Germinal center (tissue), 1 donor: ENCODE measurements at regions not wholly inside any gene's neighbourhood (a gene's known extent, or its start where the extent isn't known, plus 50 kb on each side); places are given as distances from the start of the nearest gene placed in this dataset.

Source experiments
- DNase-seq: peaks from one replicate; pipeline ENCODE4 v3.0.0; 2012; ENCODE audit warnings: mixed read lengths, low spot score

DNA sequence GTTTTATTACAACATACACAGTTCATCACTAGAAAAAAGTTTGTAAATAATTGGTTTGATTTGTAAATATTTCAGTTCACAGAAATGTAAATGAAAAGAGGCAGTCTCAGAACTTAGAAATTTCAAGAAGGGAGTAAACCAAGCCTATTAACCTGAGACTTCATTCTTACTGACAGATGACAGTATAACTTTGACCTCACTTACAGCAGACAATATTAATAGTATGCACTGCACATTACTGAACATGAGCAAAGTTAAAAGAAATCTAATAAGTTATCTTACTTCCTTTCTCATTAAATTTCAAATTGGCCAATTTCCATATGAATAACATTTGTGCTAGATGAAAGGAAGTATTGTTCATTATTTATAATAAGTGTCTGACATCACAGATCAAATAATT lies 235.8 kb downstream of the SLC6A15 start:
- DNase-seq, result no peak

DNA sequence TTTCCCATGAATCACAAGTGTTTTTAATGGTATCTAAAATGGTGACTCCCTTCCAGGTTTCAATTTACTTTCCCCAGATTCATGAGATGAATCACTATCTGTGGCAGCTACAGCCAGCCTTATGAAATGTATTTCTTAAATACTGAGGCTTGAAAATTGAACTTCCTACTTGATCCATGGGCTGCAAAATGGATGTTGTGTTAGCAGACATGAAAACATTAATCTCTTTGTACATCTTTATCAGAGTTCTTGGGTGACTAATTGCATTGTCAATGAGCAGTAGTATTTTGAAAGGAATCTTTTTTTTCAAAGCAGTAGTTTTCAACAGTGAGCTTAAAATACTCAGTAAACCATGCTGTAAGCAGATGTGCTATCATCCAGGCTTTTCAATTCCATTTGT lies 250.8 kb downstream of the SLC6A15 start:
- DNase-seq, result no peak

DNA sequence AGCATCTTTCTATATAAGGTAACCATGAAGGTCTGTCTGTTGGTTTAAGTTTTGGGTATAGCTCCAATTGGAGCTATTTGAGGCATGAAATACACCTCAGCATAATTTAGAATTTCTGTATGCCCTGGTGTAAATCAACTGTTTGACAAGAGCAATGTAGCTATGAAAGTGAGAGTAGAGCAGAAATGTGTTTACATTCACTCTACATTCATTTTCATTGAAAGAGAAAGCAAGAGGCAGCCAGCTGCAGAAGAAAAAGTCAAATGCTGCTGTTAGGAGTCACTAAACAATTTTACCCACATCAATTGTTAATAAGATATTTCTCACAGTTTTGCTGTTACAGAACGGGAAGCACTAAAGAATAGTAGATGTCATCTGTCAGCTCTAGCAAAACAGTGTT lies 252.5 kb downstream of the SLC6A15 start:
- no peak for DNase-seq

DNA sequence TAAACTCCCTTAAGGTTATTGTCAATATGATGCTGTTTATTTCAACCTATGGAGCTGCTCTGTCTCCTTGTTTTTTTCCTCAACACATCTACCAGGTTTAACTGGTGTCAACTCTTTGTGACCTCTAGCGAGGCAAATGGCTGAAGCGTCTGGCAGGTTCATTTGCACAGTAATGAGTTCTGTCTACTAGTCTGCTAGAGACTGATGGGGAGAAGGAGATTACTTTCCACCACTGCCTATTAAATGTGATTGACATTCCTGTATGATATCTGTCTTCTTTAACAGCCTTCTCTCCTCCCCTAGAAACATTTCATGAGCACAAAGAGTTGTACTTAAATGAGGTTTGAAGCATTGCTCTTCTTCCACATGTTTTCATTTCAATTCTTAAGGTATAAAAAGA lies 253.7 kb downstream of the SLC6A15 start:
- DNase-seq, result no peak

DNA sequence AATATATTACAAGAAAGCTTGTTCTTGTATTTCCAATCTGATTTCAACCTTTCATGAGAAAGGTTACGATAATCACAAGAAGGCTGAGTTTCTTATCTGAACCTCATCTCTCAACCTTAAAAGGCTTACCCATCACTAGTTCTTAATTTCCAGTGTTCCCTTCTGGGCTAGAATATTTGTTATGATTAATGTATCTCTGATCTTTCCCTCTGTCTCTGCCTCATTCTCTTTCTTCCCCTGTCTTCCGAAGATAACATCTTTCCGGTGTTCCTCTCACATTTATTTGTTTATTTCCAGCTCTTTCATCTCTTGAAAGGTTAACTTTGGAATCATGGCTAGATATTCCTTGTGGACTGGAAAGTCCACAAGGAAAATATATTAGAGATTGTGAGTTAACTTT lies 255.9 kb downstream of the SLC6A15 start:
- no peak for DNase-seq

DNA sequence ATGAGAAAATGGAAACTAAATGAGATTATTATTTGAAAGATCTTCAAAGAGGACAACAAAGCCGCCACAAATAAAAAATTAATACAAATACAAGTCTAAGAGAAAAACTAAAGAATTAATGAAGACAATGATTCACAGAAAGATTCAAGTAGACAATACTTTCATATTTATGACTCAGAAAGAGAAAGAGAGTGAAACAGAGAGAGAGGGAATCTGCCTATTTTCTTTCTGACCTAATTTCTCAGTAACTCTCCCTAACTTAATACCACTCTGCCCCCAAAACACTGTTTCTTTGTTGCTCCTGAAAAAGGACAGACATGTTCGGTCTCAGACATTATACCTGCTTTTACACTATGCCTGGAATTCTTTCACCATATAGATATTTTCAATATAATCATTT lies 259.1 kb downstream of the SLC6A15 start:
- no peak for DNase-seq

DNA sequence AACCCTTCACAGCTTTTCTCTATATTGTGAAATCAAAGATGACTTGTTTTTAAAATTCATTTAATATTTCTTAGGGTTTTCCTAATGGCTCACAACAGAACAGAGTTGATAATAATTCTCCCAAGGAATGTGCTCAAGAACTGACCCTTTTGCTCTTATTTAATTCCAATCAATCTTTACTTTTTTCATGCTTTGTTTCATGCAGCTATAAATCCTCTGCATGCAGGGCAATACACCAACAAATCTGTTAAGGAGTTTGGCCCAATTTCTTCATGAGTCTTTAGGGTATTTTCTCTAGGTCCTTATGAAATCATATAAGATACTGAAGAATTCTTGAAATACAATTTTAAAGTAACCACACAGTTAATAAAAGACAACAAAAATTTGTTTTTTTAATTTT lies 264.2 kb downstream of the SLC6A15 start:
- DNase-seq, result no peak

DNA sequence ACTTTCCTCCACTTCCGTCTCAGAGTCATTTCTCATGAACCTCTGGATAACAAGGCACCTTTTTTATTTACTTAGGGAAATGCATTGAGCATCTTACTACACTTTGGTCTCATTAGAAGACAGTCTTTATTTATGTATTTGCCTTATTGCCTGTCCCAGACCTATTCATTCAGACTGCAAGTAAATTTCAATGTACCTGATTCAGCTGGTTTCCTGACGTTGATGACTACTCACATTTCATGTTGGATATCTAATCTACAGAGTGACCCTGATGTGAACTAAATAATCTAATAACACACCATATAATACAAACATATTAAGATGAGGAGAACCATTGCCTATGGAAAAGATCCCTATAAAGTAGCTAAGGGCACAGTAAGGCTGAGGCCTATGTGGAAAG lies 267.7 kb downstream of the SLC6A15 start:
- no peak for DNase-seq

DNA sequence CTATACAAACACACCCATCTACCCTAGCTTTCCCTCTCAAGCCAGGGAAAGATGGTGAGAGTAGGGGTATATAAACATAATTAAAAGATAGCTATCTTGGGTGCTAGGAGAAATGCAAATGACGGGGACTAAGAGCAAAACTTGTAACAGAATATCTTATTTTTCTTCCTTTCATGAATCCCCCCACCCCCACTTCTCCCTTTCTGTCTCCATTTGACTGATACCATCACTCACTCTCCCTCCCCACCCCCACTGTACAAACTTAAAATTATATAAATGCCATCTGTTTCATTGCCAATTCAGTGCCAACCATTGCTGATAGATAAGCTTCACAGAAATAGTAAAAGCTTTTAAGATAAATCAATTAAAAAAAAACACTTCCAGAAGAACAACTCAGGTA lies 268.6 kb downstream of the SLC6A15 start:
- DNase-seq, result no peak

DNA sequence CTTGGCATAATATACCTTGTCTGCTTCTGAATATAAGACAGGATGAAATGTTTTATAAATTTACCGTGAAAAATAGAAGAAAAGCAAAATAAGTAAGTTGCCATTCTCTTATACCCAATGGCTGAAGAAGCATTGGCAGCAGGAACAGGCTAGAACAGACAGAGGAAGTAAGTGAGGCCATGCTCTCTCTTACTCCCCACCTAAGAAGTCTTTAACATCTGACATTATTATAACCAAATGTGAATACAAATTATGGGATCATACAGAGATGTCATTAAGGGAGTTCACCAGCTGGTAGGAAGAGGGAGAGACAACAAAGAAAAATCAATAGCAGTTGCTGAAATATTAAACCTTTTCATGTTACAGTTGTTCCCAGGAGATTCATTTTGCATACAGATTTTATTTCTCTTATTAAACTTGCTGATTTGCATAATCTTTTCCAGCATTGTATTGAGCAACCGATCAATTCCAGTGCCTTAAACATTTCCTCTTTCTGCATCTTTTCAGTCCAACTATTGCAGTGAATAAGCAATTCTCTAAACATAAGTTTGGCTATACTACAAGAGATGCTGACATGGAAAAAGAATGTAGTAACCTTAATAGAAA lies 270.6 kb downstream of the SLC6A15 start:
- no peak for DNase-seq

DNA sequence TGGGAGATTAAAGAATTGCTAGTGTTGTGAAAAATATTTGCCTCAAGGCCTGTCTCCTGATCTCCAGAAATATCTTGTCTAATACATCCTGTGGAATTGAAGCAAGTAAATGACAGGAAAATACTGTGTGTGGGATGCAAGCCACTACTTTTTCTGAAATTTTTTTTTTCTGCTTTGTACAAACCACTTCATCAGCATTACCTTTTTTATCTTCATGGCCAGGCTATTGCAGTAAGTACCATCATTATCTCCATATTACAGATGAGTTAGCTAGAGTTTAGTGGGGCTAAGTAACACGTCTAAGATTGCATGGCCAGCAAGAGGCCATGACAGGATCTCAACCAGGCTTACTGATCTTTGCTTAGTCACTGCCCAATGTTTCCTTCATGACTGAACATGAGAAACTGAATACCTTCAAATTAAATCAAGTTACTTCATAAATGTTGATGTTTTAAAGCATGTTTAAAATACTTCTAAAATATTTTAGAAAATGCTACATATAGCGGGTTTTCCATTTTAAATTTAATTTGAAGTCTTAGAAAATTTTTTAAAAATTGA lies 273.7 kb downstream of the SLC6A15 start:
- DNase-seq, result no peak

DNA sequence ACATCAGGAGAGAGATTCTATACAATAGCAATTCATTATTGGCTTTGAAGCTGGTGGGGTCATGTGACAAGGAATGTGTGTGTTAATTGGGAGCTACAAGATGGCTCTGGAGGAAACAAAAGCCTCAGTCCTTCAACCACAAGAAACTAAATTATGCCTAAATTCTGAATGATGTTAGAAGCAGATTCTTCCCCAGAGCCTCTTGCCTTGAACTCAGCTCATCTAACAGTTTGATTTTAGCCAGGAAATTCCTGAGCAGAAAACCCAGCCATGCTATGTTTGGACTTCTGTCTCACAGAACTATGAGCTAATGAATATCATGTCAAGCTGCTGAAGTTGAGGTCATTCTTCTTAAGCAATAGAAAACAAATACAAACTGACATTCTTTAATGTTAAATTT lies 274.7 kb downstream of the SLC6A15 start:
- DNase-seq, result no peak

DNA sequence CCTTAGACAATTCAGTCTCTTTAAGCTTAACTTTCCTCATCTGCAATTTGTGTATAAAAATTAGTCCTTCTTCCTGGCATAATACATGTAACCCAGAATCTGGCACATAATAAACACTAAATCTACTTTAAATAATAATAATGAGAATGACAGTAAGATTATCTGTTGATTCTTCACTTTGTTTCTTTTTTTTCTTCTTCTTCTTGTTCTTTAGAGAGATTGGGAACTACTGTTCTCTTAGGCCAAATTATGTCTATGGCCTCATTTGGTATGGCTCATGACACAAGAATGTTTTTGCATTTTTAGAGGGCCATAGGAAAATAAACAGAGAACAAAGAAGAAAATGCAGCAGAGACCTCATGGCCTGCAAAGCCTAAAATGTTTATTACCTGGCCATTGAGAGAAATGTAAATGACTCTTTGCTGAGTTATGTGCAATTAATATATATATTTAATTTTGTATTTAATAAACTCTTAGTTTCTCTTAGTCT lies 275.8 kb downstream of the SLC6A15 start:
- DNase-seq, result no peak

DNA sequence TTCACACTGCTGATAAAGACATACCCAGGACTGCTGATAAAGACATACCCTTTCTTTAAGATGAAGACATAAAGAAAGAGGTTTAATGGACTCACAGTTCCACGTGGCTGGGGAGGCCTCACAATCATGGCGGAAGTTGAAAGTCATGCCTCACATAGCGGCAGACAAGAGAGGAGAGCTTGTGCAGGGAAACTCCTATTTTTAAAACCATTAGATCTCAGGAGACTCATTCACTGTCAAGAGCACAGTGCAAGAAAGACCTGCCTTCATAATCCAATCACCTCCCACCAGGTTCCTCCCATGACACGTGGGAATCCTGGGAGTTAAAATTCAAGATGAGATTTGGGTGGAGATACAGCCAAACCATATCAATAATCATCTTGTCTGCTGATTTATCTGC lies 278.1 kb downstream of the SLC6A15 start:
- DNase-seq, result no peak

DNA sequence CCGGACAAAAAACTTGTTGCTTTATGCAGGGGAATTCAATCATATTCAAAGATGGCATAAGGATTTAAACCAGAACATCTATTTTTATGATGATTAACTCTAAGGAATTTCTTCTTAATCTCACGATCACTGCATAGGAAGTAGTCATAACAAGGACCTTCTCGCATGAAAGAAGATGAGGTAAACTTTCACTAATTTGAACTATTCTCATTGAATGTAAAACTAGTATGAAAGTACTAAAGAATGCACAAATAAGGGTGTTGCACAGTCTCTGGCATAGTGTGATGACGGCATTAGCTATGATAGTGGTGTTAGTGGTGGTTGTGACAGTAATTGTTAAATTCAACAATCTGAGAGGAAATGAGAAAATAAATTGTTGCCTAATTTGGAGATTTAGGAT lies 280.0 kb downstream of the SLC6A15 start:
- DNase-seq, result no peak

DNA sequence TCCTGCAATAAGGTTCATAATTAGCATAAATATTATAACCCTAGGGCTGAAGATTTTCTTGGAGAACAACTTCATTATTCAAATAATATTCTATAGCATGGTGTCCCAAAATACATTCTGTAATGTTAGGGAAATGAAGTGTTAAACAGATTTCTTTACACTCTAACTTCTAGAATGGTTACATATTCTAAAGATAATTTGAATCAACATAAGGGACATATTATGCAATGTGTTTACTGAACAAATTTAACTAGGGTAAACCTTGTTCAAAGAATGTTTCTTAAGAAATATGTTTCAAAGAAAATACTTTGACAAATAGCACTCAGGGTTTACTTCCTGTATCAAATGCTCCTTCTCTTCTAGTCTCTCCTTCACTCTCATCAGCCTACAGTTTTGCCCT lies 281.6 kb downstream of the SLC6A15 start:
- no peak for DNase-seq

DNA sequence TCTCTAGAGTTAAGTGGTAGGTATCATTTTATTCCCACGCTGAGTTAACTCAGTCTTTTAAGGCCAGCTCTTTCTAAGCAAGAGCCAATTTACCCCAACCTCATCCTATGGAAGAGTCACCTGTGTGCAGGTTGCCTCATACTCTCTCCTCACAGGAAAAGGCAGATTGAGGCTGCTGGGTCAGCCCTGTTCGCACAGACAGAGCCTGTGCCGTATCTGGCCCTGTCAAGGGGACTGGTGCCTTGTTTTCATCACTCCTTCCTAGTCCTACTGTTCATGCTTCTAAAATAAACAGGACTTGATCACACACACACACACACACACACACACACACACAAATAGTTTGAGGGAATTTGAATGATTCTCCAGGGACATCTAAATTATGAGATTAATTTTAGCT lies 285.0 kb downstream of the SLC6A15 start:
- DNase-seq, result no peak

DNA sequence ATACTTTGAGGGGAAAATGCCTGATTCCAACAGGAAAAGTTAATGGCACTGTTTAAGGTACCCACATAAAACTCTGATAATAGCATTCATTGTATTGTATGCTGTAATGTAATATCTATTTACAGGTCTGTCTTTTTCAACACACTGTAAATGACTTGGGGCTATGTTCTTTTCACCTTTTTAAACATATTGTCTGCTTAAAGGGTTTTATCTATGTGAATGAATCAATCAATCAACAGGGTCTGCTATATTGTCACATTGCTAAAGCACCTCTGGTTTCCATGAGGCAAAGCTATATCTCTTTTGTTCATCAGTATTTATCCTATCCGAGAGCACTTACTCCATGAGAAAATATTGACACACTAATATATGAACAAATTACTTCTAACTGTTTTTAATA lies 288.0 kb downstream of the SLC6A15 start:
- DNase-seq, result no peak

DNA sequence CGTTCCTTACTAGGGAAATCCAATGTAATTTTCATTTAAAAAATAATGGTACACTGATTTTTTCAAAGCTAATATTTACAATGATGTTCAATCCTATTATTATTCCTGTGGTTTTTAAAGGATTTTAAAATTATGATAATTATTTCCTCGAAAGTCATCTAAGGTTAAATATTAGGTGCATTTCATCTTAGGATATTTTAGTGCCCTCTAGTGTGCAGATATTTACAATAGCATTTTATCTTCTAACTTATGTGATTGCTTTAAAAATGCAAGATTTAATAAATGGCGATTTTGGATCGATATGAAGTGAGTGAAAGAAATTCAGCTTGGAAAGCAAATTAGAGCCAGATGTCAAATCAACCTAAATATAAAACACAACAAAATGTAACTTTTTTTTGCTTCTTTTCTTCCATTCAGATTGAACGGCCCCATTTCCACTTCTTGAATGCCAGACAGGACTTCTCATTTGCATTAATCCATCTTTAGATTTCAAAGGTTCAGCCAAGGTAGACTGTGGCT lies 293.5 kb downstream of the SLC6A15 start:
- DNase-seq, result no peak

DNA sequence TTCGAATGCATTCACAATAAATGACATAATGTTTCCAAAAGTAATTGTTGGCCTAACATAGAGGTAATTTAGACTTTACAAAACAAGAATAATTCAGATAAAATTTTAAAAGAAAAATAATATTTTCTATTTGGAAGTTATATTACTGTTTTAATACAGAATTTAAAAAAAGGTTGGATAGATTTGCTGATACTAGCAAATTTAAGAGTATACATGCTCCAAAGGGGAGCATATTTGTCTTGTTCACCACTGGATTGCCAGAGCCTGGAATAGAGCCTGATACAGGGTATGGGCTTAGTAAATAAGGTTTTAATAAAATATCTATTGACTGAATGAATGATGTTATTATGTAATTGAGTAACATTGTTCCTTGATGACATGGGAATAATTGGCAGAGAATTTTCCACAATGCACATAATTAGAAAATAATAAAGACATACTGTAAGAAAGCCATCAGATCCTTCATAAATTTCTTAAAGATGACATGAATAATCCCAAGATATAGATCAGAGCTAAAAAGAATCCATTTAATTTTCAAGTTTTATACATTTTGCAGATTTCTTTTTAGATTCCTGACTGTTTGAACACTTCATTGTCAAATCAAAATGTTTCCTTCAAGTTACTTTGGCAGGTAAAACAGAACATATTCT lies 305.3 kb downstream of the SLC6A15 start:
- no peak for DNase-seq

DNA sequence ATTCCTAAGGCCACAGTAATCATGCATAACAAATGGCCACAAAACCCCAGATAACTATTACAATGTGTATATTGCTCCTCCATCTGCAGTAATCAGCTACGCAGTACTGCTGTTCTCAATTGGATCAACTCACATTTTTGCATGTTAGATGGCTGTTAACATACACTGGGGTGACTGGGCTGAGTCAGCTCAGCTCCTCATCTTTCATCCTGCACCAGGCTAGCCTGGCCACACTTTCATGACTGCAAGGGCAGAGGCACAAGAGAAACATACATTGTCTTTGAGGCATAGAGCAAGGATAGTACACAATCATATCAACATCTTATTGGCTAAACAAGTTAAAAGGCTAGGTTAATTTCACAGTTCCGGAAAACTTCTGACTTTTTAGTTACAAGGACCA lies 306.6 kb downstream of the SLC6A15 start:
- DNase-seq, result no peak

DNA sequence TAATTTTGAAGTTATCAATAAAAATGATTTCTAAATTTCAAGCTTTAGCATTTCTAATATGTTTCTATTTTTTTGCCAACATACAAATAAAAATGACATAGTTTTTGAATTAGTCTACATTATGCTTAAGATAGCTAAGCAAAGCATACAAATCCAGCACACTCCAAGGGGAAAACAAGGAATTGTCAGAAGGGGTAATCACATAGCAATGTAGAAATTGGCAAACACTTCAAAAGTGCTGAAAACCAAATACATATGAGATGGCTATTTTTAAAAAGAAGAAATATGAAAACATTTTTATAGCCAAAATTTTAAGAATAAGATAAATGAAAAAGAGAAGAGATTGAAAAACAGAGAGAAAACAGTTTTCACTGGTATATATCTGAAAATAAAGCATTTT lies 308.0 kb downstream of the SLC6A15 start:
- DNase-seq, result no peak

DNA sequence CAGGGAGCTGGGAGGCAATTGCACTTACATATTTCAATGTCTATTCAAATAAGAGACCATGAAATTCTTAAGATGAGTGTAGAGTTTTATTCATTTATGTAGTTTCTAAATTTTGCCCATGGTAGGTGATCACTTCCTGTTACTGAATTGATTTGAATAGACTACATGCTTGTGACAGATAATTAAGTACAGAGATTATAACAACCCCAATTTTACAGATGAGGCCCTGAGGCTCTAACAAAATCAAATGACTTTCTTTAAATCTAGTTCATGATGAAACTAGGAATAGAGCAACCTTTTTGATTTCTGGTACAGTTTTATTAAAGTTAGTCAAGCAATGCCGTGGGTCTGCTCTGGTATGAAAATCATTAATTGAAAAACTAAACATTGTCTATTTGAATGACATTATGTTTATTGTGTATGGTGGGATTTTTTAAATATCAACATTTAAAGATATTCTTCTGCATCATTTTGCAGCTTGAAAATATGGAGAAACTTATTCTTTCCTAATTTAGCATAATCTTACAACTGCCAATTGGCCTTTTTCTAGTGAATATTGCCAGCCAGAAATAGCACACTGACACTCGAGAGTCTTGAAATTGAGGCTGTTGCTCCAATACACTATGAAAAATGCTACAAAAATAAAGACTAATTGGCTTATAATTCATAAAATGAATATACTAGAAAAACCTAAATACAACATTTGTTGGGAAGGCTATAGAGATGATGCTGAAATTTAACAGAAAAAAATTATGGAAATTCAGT lies 308.9 kb downstream of the SLC6A15 start:
- DNase-seq, result no peak
